OCI-LY7 (cell line): ENCODE measurements at regions not wholly inside any gene's neighbourhood (a gene's known extent, or its start where the extent isn't known, plus 50 kb on each side); places are given as distances from the start of the nearest gene placed in this dataset.
"Not testable (repeated sequence)": the region's sequence is repeated elsewhere in the genome, so short reads cannot be mapped to it uniquely, and the experiment has no call there.

Source experiments
- BruUV-seq: library from RNA; stranded (reverse); fragments of 400-500 nt; replicated peaks from 2 replicates; lab custom pipeline; 2021; lab: Mats Ljungman, UMichigan
- CTCF ChIA-PET: fragments of 300-600 bp; sonication (Branson Sonifier 250); formaldehyde crosslinking; loops from one replicate; lab custom pipeline; 2022; ENCODE audit warnings: antibody characterized with exemption; ENCODE audit not compliant: unreplicated experiment; lab: Charles Lee
- POLR2A ChIA-PET: fragments of 300-600 bp; sonication (Branson Sonifier 250); formaldehyde crosslinking; loops from one replicate; lab custom pipeline; 2022; ENCODE audit warnings: antibody characterized with exemption; lab: Charles Lee
- DNase-seq: peaks from one replicate; pipeline ENCODE4 v3.0.0-alpha.2; 2015; ENCODE audit warnings: low spot score
- H2AFZ ChIP-seq: fragments of 200-600 bp; sonication (generic), shearing (Covaris generic); 2 replicates; pipeline ENCODE4 v1.6.1; 2014; ENCODE audit warnings: mild to moderate bottlenecking, antibody characterized with exemption, low read length, moderate library complexity
- H3K27ac ChIP-seq: fragments of 200-600 bp; sonication (generic); 2 replicates; pipeline ENCODE4 v1.5.1; 2014; ENCODE audit warnings: mixed run types, low read depth, mild to moderate bottlenecking, moderate library complexity, low read length, inconsistent platforms; ENCODE audit not compliant: poor library complexity, severe bottlenecking
- H3K36me3 ChIP-seq: fragments of 200-600 bp; sonication (generic); 2 replicates; pipeline ENCODE4 v1.6.1; 2014; ENCODE audit warnings: mild to moderate bottlenecking, antibody characterized with exemption, low read length, moderate library complexity, mixed read lengths; ENCODE audit not compliant: insufficient read depth
- H3K4me1 ChIP-seq: fragments of 200-600 bp; sonication (generic); 2 replicates; pipeline ENCODE4 v1.5.1; 2014; ENCODE audit warnings: mild to moderate bottlenecking, low read length; ENCODE audit not compliant: insufficient read depth, poor library complexity, severe bottlenecking
- H3K4me2 ChIP-seq: fragments of 200-600 bp; sonication (generic); 2 replicates; pipeline ENCODE4 v1.6.1; 2014; ENCODE audit warnings: mild to moderate bottlenecking, low read length
- H3K4me3 ChIP-seq: fragments of 200-600 bp; sonication (generic); 2 replicates; pipeline ENCODE4 v1.5.1; 2014; ENCODE audit warnings: mild to moderate bottlenecking, low read depth, low read length; ENCODE audit not compliant: poor library complexity, severe bottlenecking
- H3K79me2 ChIP-seq: fragments of 200-600 bp; sonication (generic); 2 replicates; pipeline ENCODE4 v1.6.1; 2016; ENCODE audit warnings: low read depth, mild to moderate bottlenecking, low read length, moderate library complexity, mixed read lengths; ENCODE audit not compliant: insufficient read depth
- H3K9me2 ChIP-seq: fragments of 200-600 bp; sonication (generic); 2 replicates; pipeline ENCODE4 v1.6.1; 2016; ENCODE audit warnings: mild to moderate bottlenecking, low read length, mixed read lengths; ENCODE audit not compliant: insufficient read depth
- H3K9me3 ChIP-seq: fragments of 200-600 bp; sonication (generic); 2 replicates; pipeline ENCODE4 v1.6.1; 2014; ENCODE audit warnings: mild to moderate bottlenecking, mixed run types, low read length, mixed read lengths
- H4K20me1 ChIP-seq: fragments of 200-600 bp; sonication (generic); 2 replicates; pipeline ENCODE4 v1.6.1; 2014; ENCODE audit warnings: mild to moderate bottlenecking, antibody characterized with exemption, low read length, moderate library complexity, mixed read lengths; ENCODE audit not compliant: insufficient read depth
- CTCF ChIP-seq: fragments of 200-600 bp; sonication (generic); conservative IDR thresholded peaks from 2 replicates; pipeline ENCODE4 v1.5.1; 2014; ENCODE audit warnings: mild to moderate bottlenecking, antibody characterized with exemption, low read length, moderate library complexity, mixed read lengths
- EZH2phosphoT487 ChIP-seq: fragments of 200-600 bp; sonication (generic); IDR thresholded peaks from 2 replicates; pipeline ENCODE4 v1.6.1; 2018; ENCODE audit warnings: low read depth, borderline replicate concordance, mild to moderate bottlenecking, mixed run types, antibody characterized with exemption, low read length, moderate library complexity, mixed read lengths
- intact Hi-C: fragments of 100-400 bp; cut with micrococcal nuclease; formaldehyde crosslinking; loops from one replicate; pipeline ENCODE4 v1.10.0; 2022; ENCODE audit not compliant: unreplicated experiment

GRCh38 chr1:59202455-59202854 lies 94.4 kb upstream of the FGGY start:
- no peak overlapping the region for H3K4me3 ChIP-seq
- no peaks in the 10 kb centered on the region for H3K9me3 ChIP-seq
- no peaks in the 10 kb centered on the region for H3K4me1 ChIP-seq
- BruUV-seq, result no TSS peak
- H3K27ac ChIP-seq, result no peak overlapping the region
- H2AFZ ChIP-seq, result no peak overlapping the region
- no peaks in the 10 kb centered on the region for H3K36me3 ChIP-seq
- TF ChIP-seq CTCF (no peak), EZH2phosphoT487 (no peak)
- ChIA-PET POLR2A (no interaction called here), CTCF (no interaction called here)
- intact Hi-C loops, result no loop called here
- no peaks in the 10 kb centered on the region for H4K20me1 ChIP-seq
- no peaks in the 10 kb centered on the region for H3K79me2 ChIP-seq
- no peak for DNase-seq
- H3K4me2 ChIP-seq, result no peak overlapping the region
- no peaks in the 10 kb centered on the region for H3K9me2 ChIP-seq

- no TSS peak for BruUV-seq
- no peak for DNase-seq
- Histone ChIP-seq H2AFZ (no peak overlapping the region), H3K9me2 (no peaks in the 10 kb centered on the region), H4K20me1 (no peaks in the 10 kb centered on the region), H3K4me2 (no peak overlapping the region), H3K4me3 (no peak overlapping the region), H3K36me3 (no peaks in the 10 kb centered on the region), H3K4me1 (no peaks in the 10 kb centered on the region), H3K9me3 (no peaks in the 10 kb centered on the region), H3K27ac (no peak overlapping the region), H3K79me2 (no peaks in the 10 kb centered on the region)
- intact Hi-C loops, result no loop called here
- TF ChIP-seq CTCF (no peak), EZH2phosphoT487 (no peak)
- ChIA-PET CTCF (no interaction called here), POLR2A (no interaction called here)
Observed at GRCh38 chr1:59204001-59204400, 92.9 kb upstream of the FGGY start.

GRCh38 chr1:59206616-59207015 lies 90.3 kb upstream of the FGGY start:
- CTCF ChIA-PET, BruUV-seq, H4K20me1 ChIP-seq, H3K4me1 ChIP-seq, H3K9me2 ChIP-seq, H3K27ac ChIP-seq, intact Hi-C loops, H3K4me2 ChIP-seq, POLR2A ChIA-PET, H2AFZ ChIP-seq, H3K4me3 ChIP-seq, DNase-seq, H3K9me3 ChIP-seq, H3K36me3 ChIP-seq, H3K79me2 ChIP-seq: not testable (repeated sequence)

GRCh38 chr1:59210430-59210829 lies 86.5 kb upstream of the FGGY start:
- H3K27ac ChIP-seq, H3K79me2 ChIP-seq, H3K4me2 ChIP-seq, H4K20me1 ChIP-seq, H3K4me3 ChIP-seq, H2AFZ ChIP-seq, H3K36me3 ChIP-seq, CTCF ChIA-PET, H3K4me1 ChIP-seq, H3K9me2 ChIP-seq, DNase-seq, BruUV-seq, H3K9me3 ChIP-seq, intact Hi-C loops: not testable (repeated sequence)
- POLR2A ChIA-PET, result interaction anchor here (0.7 to 0.9 kb wide), 2 partner anchors 14 to 31 kb away, joined by 3 read pairs; no protein-coding TSS in a partner anchor
